HG03159 (cell line): ENCODE measurements at regions not wholly inside any gene's neighbourhood (a gene's known extent, or its start where the extent isn't known, plus 50 kb on each side); places are given as distances from the start of the nearest gene placed in this dataset.

ENCODE experiments used
- ATAC-seq: cut with Tn5 transposase; IDR thresholded peaks from one replicate; pipeline ENCODE4 v1.9.1; 2021; ENCODE audit warnings: mild to moderate bottlenecking, moderate library complexity; ENCODE audit not compliant: unreplicated experiment

DNA sequence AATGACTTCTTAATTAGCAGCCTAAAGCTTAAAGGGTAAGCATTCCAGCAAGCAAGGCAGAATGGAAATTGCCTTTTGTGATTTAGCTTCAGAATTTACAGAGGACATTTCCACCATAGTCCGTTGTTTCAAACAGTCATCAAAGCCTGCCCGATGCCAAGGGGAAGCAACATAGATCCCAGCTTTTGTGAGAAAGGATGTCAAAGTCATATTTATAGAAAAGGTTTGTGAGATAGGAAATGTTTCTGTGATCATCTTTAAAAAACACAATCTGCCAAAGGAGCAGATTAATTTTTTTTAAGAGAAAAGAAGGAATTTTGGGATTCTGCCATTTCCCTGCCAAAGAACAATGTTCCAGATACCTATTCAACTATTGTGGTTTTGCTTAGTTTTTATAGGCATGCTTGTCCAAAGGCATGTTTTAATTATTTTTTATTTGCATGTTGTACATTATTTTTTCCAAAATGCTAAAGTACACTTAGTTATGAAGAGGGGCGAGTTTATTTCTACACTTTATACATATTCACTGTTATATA lies 346.9 kb downstream of the ZNF608 start:
- ATAC-seq: no peak

DNA sequence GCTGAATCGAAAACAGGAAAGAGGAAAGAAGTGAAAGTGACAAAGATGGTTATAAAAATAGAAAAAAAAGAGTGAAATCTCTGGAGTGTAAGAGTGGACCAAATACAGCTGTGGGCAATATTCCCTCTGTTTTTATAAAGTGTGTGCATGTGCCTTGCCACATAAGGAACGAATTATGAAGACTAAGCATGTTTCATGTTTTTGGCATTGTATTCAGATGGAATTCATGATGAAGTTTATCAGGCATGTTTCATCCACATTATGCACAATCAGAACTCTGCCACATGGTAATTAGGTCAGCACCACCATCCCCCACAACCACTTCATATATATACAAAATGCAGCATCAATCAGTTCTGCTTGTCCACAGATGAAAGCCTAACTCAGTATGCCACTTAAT lies 348.0 kb downstream of the ZNF608 start:
- no peak for ATAC-seq

DNA sequence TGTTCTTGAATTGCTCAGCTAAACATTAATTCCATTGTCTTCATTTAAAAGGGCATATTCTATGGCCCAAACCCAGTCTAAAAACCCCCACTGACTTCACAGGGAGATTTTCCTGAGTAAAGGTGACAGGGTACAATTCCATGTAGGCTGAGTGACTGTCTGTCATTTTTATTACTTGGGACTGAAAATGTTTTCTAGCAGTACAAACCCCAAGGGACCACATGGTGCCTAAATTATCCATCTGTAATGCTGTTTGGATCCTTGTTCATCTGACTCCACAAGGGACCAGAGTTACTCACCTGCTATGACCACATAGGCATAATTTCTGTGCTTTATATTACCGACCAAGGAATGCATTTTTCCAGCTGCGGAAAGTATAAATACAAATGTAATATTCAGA lies 349.1 kb downstream of the ZNF608 start:
- no peak for ATAC-seq

DNA sequence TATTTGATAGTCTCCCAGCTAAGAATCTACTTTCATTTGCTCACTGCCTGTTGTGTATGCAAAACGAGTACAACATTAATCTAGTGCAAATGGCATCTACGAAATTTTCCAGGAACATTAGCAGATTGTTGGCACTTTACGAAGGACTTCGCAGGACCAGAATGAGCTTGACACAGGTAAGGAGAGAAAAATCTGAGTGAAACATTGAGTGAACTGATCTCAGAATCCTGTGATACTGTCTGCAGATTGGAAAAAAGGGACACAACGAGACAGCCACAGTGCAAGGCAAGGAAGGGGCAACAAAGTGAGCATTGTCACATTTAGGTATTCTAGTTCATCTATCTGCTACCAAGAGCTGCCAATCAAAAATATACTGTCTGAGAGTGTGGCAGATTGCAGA lies 350.5 kb downstream of the ZNF608 start:
- ATAC-seq: no peak

DNA sequence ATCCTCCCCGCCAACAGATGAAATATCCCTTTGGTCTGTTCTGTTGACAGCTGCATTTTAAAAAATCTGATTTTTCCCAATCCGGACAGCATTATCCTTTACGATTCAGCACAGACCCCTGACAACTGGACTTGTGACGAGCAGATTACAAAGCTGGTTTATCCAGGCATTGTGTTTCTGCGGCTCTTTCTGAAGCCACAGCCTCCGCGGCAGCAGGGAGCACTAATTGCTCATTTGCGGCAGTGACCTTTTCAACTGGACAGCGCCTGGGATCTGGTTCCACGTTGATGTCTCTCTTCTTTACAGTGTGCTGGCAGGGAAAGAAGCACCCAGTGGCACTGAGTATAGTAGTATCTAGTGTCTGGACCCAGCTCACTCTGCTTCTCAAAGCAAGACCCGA lies 351.2 kb downstream of the ZNF608 start:
- no peak for ATAC-seq

DNA sequence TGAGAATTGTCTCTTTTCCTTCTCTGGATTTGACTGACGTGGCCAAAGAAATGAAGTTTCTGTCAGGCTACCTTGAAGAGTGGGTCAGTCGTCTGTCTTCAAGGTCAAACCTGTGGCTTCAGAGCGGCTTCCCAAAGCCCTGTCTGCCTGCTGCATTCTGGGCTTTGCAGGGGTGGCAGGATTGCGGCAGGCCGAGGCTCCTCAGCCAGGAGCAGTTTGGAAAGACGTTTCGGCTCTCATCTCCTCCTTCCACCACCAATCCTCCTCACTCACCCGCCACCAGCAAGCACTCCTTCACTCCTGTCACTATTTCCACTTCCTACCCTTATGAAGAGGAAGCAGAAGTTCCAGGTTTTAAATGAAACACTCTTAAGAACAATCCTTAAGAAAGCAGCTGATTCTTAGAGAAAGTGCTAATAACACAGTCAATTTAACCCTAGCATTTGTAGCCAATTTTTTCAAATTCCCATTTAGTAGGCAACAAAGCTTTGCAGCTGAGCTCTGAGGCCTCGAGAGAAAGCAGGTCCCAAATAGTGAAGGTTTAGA lies 351.7 kb downstream of the ZNF608 start:
- no peak for ATAC-seq

DNA sequence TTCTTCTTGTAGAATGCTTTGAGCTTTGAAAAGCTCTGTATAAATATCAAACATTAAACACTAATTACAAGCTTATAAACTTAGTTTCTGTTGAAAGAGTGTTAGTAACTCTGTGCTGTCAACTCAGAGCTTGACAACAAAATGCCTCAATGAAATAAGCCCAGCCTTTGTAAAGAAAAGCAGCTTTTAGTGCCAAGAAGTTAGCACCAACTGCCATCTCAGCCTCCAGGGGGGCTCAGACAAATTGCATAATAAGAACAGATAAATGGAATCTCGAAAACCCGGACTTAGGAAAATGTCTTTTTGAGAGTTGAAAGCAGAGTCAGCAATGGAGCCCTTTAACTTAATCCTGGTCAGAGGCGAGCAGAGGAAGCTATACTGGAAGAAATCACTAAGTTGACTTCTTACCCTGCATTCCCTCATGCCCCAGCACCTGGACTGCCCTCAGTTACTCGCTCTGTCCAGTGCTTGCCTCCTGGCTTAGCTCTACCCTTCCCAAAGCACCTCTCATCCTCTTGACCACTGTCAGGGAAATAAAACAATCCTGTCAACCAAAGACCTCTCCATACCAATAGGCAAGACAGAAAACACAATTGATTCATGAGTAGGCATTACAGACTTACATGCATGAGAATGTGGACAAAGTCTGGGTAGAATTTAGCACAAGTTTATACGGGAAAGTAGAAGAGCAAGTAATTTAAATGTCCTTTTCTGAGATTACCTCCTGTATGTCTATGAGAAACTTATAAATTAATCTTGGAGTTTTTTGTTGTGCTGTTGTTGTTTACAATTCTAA lies 352.7 kb downstream of the ZNF608 start:
- no peak for ATAC-seq

DNA sequence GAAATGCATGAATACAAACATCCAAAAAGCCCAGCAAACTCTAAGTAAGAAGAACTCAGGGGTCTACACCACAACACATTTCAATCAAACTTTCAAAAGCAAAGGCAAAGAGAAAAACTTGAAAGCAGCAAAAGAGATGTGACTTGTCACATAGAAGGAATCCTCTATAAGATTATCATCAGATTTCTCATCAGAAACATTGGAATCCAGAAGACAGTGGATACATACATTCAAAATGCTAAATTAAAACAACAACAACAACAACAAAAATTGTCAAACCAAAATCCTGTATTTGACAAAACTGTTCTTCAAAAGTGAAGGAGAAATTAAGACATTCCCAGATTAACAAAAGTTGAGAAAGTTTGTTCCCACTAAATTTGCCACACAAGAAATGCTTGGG lies 362.7 kb downstream of the ZNF608 start:
- ATAC-seq: no peak

DNA sequence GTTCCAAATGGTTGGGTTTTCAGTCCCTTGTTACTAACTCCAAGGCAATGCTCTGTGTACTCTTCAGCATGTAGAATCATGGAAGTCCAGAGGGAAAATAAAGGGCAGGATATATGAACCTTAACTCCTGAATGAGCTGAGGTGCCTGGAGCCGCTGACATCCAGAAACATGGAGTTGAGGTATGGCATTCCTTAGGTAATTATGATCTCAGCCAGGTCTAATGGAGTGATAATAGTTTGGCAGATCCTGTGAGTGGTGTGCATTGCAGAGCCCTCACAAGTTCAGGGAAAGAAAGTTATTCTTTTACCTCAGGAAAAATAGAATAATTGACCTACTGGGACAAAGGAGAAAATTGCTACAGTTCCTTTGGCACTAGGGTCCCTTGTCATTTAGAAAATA lies 369.1 kb downstream of the ZNF608 start:
- ATAC-seq: no peak

DNA sequence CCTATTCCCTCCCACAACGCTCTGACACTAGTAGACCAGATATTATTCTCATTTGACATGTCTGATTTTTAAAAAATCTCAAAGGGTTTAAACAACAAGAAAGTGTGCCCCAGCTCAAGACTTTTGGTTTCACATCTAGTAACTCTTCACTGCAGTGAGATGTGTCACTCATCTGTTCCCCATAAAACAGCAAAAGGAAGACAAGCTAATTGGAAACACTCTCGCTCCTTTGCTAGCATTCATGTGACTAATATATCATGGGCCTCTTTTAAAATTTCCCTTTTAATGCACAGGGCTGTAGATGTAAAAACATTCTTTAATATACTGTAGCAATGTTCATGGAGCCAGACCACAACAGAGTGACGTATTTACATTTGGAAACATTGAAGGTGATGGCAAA lies 372.6 kb downstream of the ZNF608 start:
- ATAC-seq: no peak

DNA sequence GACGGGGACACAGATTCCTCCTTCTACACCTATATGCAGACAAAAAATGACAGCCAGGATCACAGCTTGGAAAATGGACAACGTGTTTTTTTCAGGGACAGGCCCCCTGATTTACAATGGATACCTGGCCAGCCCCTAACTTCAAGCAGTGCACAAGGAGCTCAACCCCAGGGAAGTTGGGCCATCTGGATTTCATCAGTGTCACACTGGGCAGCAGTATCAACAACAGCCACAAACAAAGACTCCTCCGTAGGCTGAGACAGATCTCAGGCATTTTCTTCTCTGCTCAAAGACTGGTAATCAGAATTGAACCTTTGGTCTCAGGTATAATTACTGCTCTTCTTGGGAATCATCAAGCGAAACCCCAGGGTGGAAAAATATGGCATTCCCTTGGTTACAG lies 374.0 kb downstream of the ZNF608 start:
- no peak for ATAC-seq

DNA sequence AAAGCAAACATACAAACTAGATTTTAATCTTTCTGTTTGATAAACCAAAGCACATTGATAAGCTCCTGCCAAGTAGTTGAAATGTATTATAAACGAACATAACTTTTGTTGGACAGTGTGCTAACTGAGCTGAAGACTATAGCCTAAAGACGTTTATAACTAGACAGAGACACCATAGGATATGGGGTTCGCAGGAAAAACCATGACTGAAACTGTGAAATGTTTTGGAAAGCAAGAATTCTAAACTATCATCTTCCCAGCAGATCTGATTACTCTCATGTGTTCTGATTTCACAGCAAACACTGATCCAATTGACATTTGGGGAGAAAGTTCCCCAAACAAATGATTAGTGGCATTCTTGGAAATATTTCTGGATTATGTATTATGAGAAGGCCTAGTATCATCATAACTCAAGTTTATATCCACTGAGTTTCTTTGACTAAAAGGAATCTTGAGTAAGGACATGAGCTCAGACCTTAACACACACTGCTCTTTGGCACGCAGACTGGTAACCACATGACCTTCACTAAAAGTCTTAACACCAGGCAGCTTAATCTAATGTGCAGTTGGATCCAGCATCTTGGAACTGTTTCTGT lies 375.2 kb downstream of the ZNF608 start:
- no peak for ATAC-seq

DNA sequence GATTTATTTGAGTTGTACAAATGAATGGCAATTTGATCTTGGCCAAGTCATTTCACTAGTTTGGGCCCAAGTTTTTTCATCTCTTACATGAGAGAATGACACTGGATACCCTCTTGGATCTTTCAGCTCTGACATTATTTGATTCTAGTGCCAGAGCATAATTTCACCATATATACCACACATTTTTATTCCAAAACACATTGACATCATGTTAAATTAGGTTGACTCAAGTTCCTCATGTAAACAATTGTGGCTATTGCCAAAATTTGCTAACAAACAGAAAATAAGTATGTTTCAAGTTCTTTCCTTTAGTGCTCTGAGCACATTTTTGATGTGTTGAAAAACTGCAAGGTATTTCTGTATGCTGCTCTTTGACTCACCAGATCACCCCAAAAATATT lies 375.8 kb downstream of the ZNF608 start:
- no peak for ATAC-seq

DNA sequence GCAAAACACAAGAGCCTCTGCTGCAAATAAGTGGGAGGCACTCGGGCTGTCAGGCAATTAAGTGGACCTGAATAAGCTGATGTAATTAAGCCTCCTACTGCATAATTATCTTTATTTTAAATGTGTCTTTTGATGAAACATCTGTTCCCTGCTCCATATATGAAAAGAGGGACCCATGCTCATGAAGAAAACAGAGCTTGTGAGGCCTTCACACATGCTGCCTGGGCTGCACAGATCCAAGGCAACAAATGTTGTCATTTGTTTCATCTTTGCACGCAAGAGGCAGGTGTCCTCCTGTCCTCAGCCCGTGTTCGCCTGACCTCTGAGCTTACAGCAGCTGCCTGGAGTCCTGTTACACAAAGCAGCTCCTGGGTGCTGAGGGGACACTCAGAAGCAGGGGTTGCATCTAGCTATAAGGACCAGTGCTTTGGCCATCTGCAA lies 381.1 kb downstream of the ZNF608 start:
- ATAC-seq: no peak

DNA sequence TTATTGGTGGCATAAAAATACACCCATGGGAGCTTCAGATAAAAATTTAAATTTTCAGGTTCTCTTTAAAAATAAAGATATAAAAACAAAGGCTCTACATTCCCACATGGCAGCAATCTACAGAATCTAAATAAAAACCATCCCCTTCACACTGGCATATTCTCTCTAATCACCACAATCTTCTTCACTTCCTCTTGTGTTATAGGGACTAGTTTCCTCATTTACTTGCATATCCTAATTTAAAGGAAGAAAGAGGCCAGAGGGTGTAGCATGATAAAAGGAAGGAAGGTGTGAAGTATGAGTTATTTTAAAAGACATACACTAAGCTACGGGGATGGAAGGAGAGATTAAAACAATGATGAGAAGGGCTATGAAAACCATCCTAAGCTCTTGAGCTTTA lies 390.5 kb downstream of the ZNF608 start:
- no peak for ATAC-seq

DNA sequence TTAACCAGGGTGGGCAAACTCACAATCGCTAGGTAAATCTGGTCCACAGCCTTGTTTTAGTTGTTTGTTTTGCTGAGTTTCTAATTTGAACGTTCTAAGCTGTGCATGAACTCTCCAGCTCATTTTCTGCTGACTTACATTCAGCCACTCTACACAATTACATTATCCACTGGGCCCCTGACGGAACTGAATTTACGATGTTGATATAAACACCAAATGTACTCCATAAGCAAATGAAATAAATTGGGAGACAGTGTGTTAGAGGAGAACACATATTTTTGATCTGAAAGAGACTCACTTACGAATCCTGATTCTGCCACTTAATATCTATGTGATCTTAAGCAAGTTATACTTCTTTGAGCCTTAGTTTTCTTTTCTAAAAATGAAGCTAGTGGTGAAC lies 393.4 kb downstream of the ZNF608 start:
- no peak for ATAC-seq

DNA sequence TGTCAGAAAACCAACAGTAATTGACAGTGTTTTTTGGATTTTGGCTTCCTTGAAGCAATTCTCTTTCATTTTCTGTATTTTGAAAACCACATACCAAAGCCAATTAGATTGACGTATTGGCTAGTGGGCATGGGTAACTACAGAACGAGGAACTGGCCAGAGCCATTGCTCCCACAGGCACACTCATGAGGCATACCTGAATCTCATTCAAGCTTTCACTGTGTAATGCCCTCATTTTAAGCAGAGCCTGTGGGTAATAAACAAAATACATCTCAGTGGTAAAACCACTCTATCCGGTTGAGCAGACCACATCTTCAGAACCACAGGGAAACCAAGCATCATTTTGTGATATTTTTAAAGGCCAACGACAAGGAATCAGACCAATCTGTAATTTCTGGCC lies 394.1 kb downstream of the ZNF608 start:
- no peak for ATAC-seq

DNA sequence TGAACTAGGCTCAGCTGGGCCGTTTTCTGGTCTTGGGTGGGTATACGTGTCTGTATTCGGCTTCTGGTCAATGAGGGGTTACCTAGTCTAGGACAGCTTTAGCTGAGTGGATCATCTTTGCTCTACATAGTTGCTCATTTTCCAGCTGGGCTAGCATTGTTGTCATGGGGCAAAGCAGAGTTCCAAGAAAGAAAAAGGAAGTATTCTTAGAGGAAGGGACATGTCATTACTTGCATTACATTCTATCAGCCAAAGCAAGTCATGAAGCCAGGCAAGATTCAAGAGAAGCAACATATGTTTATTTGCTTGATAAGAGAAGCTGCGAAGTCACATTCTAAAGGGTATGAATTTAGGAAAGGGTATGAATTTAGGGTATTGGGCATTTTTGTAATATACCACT lies 396.5 kb downstream of the ZNF608 start:
- ATAC-seq: no peak

DNA sequence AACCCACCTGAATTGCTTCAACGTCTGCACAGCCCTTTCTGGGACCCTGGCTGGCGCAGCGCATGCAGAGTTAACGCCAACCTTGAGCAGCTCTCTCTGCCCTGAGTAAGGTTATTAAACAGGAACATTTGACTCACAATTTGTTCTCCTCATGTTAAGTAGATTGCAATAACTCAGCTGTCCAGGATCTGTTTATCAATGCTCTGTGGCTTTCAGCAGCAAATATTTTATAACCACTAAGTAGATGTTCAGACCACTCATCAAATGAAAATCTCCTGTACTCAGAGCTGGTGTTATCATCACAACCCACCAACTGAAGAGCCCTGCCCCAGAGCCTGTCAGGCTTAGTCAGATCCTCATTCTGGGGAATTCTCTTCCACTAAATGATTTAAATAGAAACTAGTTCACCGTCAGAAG lies 403.0 kb downstream of the ZNF608 start:
- no peak for ATAC-seq

DNA sequence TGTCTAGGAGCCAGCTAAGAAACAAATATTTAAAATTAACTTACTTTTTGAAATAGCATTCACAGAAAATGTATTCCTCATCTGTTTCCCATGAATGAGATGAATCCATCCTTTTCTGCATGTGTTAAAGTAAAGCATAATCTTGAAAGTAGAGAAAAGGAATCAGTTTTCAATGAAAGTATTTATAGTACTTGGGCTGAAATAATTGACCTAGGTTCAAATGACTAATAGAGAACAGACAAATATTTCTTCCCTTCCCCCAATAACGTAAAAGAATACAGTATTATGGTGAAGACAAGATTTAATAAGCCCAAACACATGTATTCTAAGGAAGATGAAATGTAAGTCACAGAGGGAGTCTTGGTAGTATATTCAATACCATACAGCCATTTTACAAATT lies 403.5 kb downstream of the ZNF608 start:
- no peak for ATAC-seq

DNA sequence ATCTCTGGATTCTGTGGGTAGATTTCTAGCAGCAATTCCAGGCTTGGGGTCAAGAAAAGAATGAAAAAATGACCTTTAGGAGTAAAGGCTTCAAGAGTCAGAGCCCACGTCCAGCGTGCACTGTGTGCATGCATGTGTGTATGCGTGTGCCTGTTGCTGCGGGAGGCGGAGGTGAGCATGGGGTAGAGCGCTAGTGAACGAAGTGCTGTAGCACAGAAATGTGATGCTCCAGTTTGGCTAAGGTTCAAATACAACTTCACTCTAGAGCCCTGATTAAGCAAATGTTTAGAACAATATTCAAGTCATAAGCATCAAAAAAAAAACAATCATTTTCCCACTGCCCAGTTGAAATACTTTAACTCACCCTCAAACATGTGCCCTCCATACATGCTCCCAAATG lies 403.9 kb downstream of the ZNF608 start:
- no peak for ATAC-seq

DNA sequence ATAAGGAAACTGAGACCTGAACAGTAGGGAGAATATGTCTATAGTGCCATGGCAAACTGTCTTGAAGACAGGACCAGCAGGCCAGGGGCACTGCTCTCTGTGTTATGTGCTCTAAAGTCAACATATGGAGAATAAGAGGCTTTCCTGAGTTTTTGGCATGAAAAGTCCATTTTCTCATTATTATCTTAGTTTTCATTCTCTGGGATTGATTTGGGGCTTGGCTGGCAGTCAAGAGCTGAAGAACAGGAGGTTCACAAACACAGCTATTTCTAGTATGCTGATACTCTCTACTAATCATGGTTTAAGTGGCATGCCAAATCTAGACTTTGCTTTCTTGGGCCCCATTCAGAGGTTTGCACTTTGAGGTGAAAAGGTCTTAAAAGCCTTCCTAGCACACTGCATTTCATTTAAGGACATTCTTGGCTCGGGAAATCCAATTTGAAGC lies 404.4 kb downstream of the ZNF608 start:
- no peak for ATAC-seq
